T-helper 2 cell treated with Interferon-gamma antibody and Interleukin-4, amounts not matched to agents 5 μg/mL and 100 μg/mL, for 36 hours (primary cell): ENCODE measurements at regions not wholly inside any gene's neighbourhood (a gene's known extent, or its start where the extent isn't known, plus 50 kb on each side); places are given as distances from the start of the nearest gene placed in this dataset.

ENCODE experiments used
- DNase-seq: peaks from one replicate; pipeline ENCODE4 v3.0.0; 2021; ENCODE audit warnings: low spot score
- H3K27ac Mint-ChIP-seq: one replicate; pipeline ENCODE4 v1.8.0; 2021; ENCODE audit warnings: mild to moderate bottlenecking, mixed read lengths
- H3K27me3 Mint-ChIP-seq: one replicate; pipeline ENCODE4 v1.8.0; 2021; ENCODE audit warnings: low read depth, mixed read lengths
- H3K36me3 Mint-ChIP-seq: one replicate; pipeline ENCODE4 v1.8.0; 2021; ENCODE audit warnings: low read depth, mixed read lengths
- H3K4me1 Mint-ChIP-seq: one replicate; pipeline ENCODE4 v1.8.0; 2021; ENCODE audit warnings: low read depth, mixed read lengths
- H3K4me3 Mint-ChIP-seq: one replicate; pipeline ENCODE4 v1.8.0; 2022; ENCODE audit warnings: mild to moderate bottlenecking, moderate library complexity, mixed read lengths
- H3K9me3 Mint-ChIP-seq: one replicate; pipeline ENCODE4 v1.8.0; 2021; ENCODE audit warnings: mixed read lengths

GRCh38 chr1:187883356-187883755, 1054.6 kb downstream of the PLA2G4A start:
- Mint-ChIP-seq H3K4me1 (no peaks in the 10 kb centered on the region), H3K27me3 (no peaks in the 10 kb centered on the region), H3K4me3 (no peak overlapping the region), H3K9me3 (no peaks in the 10 kb centered on the region), H3K36me3 (no peaks in the 10 kb centered on the region), H3K27ac (no peak overlapping the region)
- DNase-seq, result no peak

- Mint-ChIP-seq H3K27me3 (no peaks in the 10 kb centered on the region), H3K4me3 (no peak overlapping the region), H3K4me1 (no peaks in the 10 kb centered on the region), H3K27ac (no peak overlapping the region), H3K9me3 (peaks cover 13% of the 10 kb centered on the region), H3K36me3 (no peaks in the 10 kb centered on the region)
- DNase-seq, result no peak
Observed at GRCh38 chr1:187891993-187892682, 1063.4 kb downstream of the PLA2G4A start.

- Mint-ChIP-seq H3K27me3 (no peaks in the 10 kb centered on the region), H3K9me3 (peaks cover 13% of the 10 kb centered on the region), H3K4me1 (no peaks in the 10 kb centered on the region), H3K36me3 (no peaks in the 10 kb centered on the region), H3K27ac (no peak overlapping the region), H3K4me3 (no peak overlapping the region)
- DNase-seq, result no peak
Observed at GRCh38 chr1:187892683-187893039, 1063.9 kb downstream of the PLA2G4A start.

DNA sequence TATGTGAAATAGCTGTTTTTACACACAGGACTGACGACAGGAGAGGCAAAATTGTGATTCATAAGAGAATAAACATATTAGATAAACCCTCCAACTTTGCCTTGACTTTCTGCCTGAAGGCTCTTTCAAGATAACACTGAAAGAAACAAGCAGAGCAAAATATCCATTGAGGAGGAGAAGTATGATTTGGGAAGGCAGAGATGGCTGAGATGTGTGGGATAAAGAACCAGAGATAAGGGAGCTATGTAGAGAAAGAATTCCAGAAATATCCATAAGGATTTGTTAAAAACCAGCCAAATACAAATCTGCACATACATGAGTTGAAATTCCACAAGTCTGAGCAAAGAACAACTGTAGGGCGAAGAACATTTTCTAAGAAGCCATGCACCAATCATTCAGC, 1064.7 kb downstream of the PLA2G4A start:
- Mint-ChIP-seq H3K4me3 (no peak overlapping the region), H3K27me3 (no peaks in the 10 kb centered on the region), H3K9me3 (peaks cover 13% of the 10 kb centered on the region), H3K27ac (no peak overlapping the region), H3K4me1 (no peaks in the 10 kb centered on the region), H3K36me3 (no peaks in the 10 kb centered on the region)
- no peak for DNase-seq

DNA sequence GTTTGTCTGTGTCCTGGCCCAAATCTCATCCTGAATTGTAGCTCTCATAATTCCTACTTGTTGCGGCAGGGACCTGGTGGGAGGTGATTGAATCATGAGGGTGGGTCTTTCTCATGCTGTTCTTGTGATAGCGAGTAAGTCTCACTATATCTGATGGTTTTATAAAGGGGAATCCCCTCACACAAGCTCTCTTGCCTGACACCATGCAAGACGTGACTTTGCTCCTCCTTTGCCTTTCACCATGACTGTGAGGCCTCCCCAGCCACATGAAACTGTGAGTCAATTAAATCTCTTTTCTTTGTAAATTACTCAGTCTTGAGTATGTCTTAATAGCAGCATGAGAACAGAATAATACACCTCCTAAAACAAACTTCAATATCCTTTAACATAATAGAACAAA, 1065.6 kb downstream of the PLA2G4A start:
- H3K27ac Mint-ChIP-seq, result no peak overlapping the region
- no peak for DNase-seq
- H3K4me3 Mint-ChIP-seq, result no peak overlapping the region
- H3K36me3 Mint-ChIP-seq, result no peaks in the 10 kb centered on the region
- H3K4me1 Mint-ChIP-seq, result no peaks in the 10 kb centered on the region
- no peaks in the 10 kb centered on the region for H3K27me3 Mint-ChIP-seq
- H3K9me3 Mint-ChIP-seq, result peaks cover 13% of the 10 kb centered on the region

- no peaks in the 10 kb centered on the region for H3K4me1 Mint-ChIP-seq
- H3K27ac Mint-ChIP-seq, result no peak overlapping the region
- no peaks in the 10 kb centered on the region for H3K9me3 Mint-ChIP-seq
- no peaks in the 10 kb centered on the region for H3K36me3 Mint-ChIP-seq
- H3K27me3 Mint-ChIP-seq, result no peaks in the 10 kb centered on the region
- H3K4me3 Mint-ChIP-seq, result no peak overlapping the region
- DNase-seq, result no peak
Observed at GRCh38 chr1:187903223-187903622, 1074.5 kb downstream of the PLA2G4A start.

DNA sequence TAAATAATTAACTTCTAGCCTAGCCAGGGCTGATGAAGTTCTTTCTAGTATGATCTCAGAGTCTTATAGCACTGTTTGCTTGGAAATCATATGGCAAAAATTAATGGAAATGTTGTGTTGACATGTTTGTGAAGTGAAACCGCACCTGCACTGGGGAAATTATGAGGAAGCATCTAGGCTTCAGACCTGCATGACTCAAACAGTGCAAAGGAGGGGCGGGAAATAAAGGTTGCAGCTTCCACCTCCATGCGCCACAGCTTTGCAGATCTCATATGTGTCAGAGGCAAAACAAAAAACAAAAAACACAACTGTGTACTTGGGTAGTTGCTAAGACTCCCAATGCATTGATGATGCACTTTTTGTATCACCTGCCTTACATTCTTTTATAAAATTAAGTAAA, 1080.6 kb downstream of the PLA2G4A start:
- Mint-ChIP-seq H3K9me3 (peaks cover 6% of the 10 kb centered on the region), H3K4me1 (no peaks in the 10 kb centered on the region), H3K36me3 (no peaks in the 10 kb centered on the region), H3K27me3 (no peaks in the 10 kb centered on the region), H3K27ac (no peak overlapping the region), H3K4me3 (no peak overlapping the region)
- DNase-seq, result no peak

DNA sequence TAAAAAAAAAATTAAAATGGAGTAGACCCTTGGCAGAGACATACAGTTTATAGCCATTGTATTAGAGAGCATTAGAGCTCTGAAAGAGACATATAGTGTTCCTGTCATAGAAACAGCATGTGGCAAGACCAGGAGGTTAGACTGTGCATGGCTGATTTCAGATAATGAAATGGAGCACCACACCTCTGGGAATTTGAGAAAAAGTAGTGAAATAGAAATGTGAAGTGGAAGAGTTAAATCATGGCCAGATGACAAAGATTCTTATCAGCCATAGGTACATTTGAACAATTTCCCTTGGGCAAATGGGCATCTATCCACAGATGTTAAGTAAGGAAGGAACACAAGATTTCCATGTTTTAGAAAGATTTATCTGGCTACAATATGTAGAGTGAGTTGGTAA, 1083.1 kb downstream of the PLA2G4A start:
- no peak for DNase-seq
- Mint-ChIP-seq H3K36me3 (no peaks in the 10 kb centered on the region), H3K27ac (no peak overlapping the region), H3K9me3 (peaks cover 6% of the 10 kb centered on the region), H3K4me3 (no peak overlapping the region), H3K27me3 (no peaks in the 10 kb centered on the region), H3K4me1 (no peaks in the 10 kb centered on the region)

DNA sequence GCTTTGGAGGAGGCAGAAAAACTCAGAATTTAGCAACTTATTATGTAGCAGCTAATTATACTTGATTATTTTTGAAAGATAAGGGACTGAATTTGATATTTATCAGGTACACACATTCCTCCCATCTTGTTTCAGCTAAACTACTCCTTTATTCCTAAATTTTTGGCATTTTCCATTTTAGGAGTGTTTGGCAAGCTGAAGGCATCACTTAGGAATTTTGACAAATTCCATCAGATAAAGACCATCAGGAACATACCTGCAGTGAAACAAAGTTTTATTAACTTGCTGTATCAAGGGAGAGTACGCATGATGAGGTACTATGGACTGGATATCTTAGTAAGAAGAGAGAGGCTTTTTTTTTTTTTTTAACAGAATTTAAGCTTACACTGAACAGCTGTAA, 1092.2 kb downstream of the PLA2G4A start:
- H3K36me3 Mint-ChIP-seq, result no peaks in the 10 kb centered on the region
- H3K27me3 Mint-ChIP-seq, result no peaks in the 10 kb centered on the region
- no peak overlapping the region for H3K27ac Mint-ChIP-seq

DNA sequence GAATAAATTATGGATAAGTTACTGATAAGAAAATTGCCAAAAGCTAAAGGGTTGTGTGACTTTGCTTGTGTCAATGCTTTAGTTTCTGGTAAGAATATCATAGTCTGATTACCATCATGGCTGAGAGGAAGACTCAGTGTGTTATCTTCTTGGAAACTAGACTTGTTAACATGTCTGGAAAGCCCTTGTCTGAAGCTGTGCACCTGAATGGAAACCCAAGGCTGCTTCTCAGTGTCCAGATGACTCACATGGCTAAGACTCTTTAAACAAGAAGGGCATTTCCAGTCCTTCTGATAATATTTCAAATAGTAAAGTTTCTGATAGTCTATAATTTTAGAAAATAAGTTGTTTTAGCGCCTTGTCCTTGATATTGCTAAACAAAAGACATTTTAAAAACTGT, 1092.7 kb downstream of the PLA2G4A start:
- no peak for DNase-seq
- no peaks in the 10 kb centered on the region for H3K36me3 Mint-ChIP-seq
- no peaks in the 10 kb centered on the region for H3K4me1 Mint-ChIP-seq
- H3K9me3 Mint-ChIP-seq, result no peaks in the 10 kb centered on the region
- H3K4me3 Mint-ChIP-seq, result no peak overlapping the region
- H3K27ac Mint-ChIP-seq, result no peak overlapping the region
- no peaks in the 10 kb centered on the region for H3K27me3 Mint-ChIP-seq

More for the DNA sequence above, 1092.2 kb downstream of the PLA2G4A start:
- Mint-ChIP-seq H3K4me1 (no peaks in the 10 kb centered on the region), H3K4me3 (no peak overlapping the region), H3K9me3 (no peaks in the 10 kb centered on the region)
- no peak for DNase-seq

DNA sequence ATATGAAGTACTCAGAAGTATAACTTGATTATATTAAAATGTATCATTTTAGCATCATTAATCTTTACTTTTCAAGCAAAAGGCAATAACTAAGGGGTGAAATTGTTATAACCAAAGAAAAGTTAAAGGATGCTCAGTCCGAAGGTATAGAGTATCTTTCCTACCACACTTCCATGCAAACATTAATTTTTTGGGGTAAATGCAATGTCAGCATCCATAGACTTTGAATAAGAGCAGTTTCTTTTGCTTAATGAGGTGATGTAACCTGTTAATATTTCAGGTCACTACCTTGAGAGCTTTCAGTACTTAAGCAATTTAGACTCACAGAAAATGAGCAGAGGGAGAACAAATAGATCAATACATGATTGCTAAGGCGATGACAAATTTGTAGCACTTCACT, 1093.5 kb downstream of the PLA2G4A start:
- H3K4me3 Mint-ChIP-seq, result no peak overlapping the region
- H3K4me1 Mint-ChIP-seq, result no peaks in the 10 kb centered on the region
- no peaks in the 10 kb centered on the region for H3K9me3 Mint-ChIP-seq
- no peaks in the 10 kb centered on the region for H3K27me3 Mint-ChIP-seq
- DNase-seq, result no peak
- H3K27ac Mint-ChIP-seq, result no peak overlapping the region
- H3K36me3 Mint-ChIP-seq, result no peaks in the 10 kb centered on the region

DNA sequence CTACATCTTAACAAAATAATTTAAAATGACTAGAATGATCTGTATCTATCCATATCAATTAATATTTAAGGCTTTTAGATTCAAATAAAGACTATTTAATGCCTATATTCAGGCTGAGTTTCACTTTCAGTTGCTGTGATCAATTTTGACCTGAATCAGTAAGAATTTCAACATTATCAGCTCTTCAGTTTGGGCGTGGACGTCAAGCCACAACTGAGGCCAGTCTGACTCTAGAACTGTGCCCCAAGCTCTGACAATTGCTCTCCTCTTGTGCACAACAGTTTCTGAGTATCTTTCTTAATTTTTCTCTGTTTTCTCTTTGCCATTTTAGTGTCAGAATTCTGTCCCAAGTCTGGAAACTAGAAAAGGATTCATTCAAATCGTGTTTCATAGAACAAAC, 1095.5 kb downstream of the PLA2G4A start:
- no peaks in the 10 kb centered on the region for H3K36me3 Mint-ChIP-seq
- no peak overlapping the region for H3K4me3 Mint-ChIP-seq
- no peak overlapping the region for H3K27ac Mint-ChIP-seq
- H3K9me3 Mint-ChIP-seq, result no peaks in the 10 kb centered on the region
- no peak for DNase-seq
- H3K27me3 Mint-ChIP-seq, result no peaks in the 10 kb centered on the region
- H3K4me1 Mint-ChIP-seq, result no peaks in the 10 kb centered on the region

DNA sequence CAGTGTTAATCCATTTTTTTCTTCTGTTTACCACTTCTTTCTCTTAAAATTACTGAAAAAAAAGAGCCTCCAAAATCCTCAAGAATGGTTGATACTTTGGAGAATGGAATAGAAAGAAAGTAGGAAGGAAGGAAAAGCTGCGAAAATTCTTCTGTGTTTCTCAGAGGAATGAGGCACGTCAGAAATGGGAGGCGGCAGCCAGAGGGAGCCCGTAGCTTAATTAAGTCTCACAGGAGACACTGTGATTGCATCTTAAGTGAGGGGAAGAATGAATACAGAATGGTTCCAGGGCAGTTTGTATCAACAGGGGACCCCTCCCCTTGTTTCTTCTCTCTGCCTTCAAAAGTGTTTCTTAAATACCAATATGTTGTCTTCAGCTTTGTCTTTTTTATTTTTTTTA, 1099.5 kb downstream of the PLA2G4A start:
- H3K27me3 Mint-ChIP-seq, result no peaks in the 10 kb centered on the region
- no peaks in the 10 kb centered on the region for H3K4me1 Mint-ChIP-seq

DNA sequence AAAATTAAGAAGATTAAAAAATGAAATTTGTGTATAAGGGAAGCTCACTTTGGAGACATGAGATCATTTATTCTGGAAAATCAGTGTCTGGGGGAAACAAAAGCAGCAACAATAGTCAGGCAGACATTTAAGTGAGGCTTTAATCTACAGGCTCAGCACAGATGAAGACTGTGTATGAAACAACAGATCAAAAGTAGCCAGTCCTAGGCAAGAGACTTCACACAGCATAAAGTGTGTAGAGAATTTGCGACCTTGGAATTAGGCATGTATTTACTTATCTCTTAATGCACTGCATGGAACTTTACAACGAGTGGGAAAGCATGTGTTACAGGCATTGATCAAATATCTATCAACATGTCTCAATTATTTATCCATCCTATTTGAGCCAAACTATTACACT, 1099.9 kb downstream of the PLA2G4A start:
- Mint-ChIP-seq H3K36me3 (no peaks in the 10 kb centered on the region), H3K27me3 (no peaks in the 10 kb centered on the region), H3K4me1 (no peaks in the 10 kb centered on the region), H3K27ac (no peak overlapping the region), H3K9me3 (no peaks in the 10 kb centered on the region), H3K4me3 (no peak overlapping the region)
- no peak for DNase-seq

More for the DNA sequence above, 1099.5 kb downstream of the PLA2G4A start:
- DNase-seq, result no peak
- Mint-ChIP-seq H3K4me3 (no peak overlapping the region), H3K36me3 (no peaks in the 10 kb centered on the region), H3K27ac (no peak overlapping the region), H3K9me3 (no peaks in the 10 kb centered on the region)

DNA sequence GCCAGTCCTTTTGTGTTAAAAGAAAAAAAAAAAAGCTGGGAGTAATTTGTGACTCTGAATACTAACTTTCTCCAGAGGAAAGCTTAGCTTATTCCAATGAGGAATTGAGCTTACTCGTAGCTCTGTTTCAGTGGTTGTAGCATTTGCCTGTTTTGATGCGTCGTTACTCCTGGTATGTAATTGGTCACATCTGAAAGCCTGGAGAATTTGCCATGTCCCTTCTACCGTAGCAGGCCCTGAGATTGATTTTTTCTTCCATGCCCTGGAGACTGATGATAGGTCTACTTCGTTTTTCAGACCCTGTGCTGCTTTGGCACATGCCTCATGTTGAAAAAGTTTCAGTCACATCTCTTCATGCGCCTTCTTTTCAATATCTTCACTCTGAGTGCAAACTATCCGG, 1103.0 kb downstream of the PLA2G4A start:
- no peak overlapping the region for H3K27ac Mint-ChIP-seq
- no peak overlapping the region for H3K4me3 Mint-ChIP-seq
- H3K9me3 Mint-ChIP-seq, result no peaks in the 10 kb centered on the region
- H3K4me1 Mint-ChIP-seq, result no peaks in the 10 kb centered on the region
- no peaks in the 10 kb centered on the region for H3K36me3 Mint-ChIP-seq
- DNase-seq, result no peak
- no peaks in the 10 kb centered on the region for H3K27me3 Mint-ChIP-seq
